ENCODE measurements at regions not wholly inside any gene's neighbourhood (a gene's known extent, or its start where the extent isn't known, plus 50 kb on each side); places are given as distances from the start of the nearest gene placed in this dataset.

GRCh38 chr1:86271046-86271445 lies 114.5 kb upstream of the COL24A1 start:
- TF ChIP-seq CTCF (IDR thresholded peaks at IDR 0.05) = no peak
- no peak for TF ChIP-seq POLR2AphosphoS5 (IDR thresholded peaks at IDR 0.05)
